Spleen (tissue), 7 donors: ENCODE measurements at regions not wholly inside any gene's neighbourhood (a gene's known extent, or its start where the extent isn't known, plus 50 kb on each side); places are given as distances from the start of the nearest gene placed in this dataset.

Experiments used
- CTCF ChIP-seq, 11 experiments: fragments of 200-600 bp in 7 of 11; fragments of 450-650 bp in 4 of 11; sonication (generic) in 4 of 11; IDR thresholded peaks in 8 of 11; conservative IDR thresholded peaks in 3 of 11; 1 replicate in 7 of 11; 2 replicates in 4 of 11; pipeline versions ENCODE4 v1.4.0 to v1.8.0; 2016 to 2021; ENCODE audit warnings: antibody characterized with exemption in 11 of 11, inconsistent platforms in 4 of 11, mild to moderate bottlenecking in 1 of 11
- POLR2A ChIP-seq, 3 donors: fragments of 450-650 bp; IDR thresholded peaks; one replicate each; pipeline ENCODE4 v1.5.1; 2017; ENCODE audit warnings: antibody characterized with exemption in 3 of 3, mild to moderate bottlenecking in 1 of 3
- POLR2AphosphoS5 ChIP-seq, 3 donors: sonication (generic); formaldehyde crosslinking; IDR thresholded peaks; one replicate each; pipeline ENCODE4 v1.5.1; 2017; ENCODE audit warnings: antibody characterized with exemption in 3 of 3
- donor health status: DM: no; HTN: no; CAD: no; lungs with moderate emphysema.
- donor health status: DM: no; HTN: no; CAD: no.
- donor health status: DM: no; HTN: no; CAD: no.

GRCh38 chr15:31781261-31781660, 249.1 kb upstream of the CHRNA7 start:
- TF ChIP-seq CTCF (IDR thresholded peaks at IDR 0.05 in 8 of 11, conservative IDR thresholded peaks at IDR 0.05 in 3 of 11) (no peak), POLR2A (IDR thresholded peaks at IDR 0.05) (no peak), POLR2AphosphoS5 (IDR thresholded peaks at IDR 0.05) (no peak)
